Mesenchymal stem cell (in vitro differentiated cells and primary cell): ENCODE measurements at regions not wholly inside any gene's neighbourhood (a gene's known extent, or its start where the extent isn't known, plus 50 kb on each side); places are given as distances from the start of the nearest gene placed in this dataset.
A peak's percentile ranks its signal among the peaks of the same experiment; 100 is the strongest.

Source experiments
- DNase-seq: peaks from one replicate; pipeline ENCODE4 v3.0.0-alpha.2; 2013
- H2AFZ ChIP-seq: one replicate; pipeline ENCODE4 v1.6.1; 2013; ENCODE audit warnings: low read depth, mild to moderate bottlenecking, control low read depth, inconsistent platforms, low read length, moderate library complexity
- H2AK5ac ChIP-seq: 2 replicates; pipeline ENCODE4 v1.6.1; 2013; ENCODE audit warnings: low read length, moderate library complexity, mild to moderate bottlenecking, inconsistent platforms; ENCODE audit not compliant: severe bottlenecking
- H2BK120ac ChIP-seq: one replicate; pipeline ENCODE4 v1.6.1; 2013; ENCODE audit warnings: low read depth, mild to moderate bottlenecking, inconsistent platforms, low read length, moderate library complexity
- H2BK12ac ChIP-seq, 2 experiments: one replicate each; pipeline ENCODE4 v1.6.1; 2013; ENCODE audit warnings: inconsistent platforms in 2 of 2, low read length in 2 of 2, mild to moderate bottlenecking in 2 of 2, moderate library complexity in 2 of 2, control low read depth in 1 of 2
- H2BK15ac ChIP-seq: one replicate; pipeline ENCODE4 v1.6.1; 2013; ENCODE audit warnings: mild to moderate bottlenecking, low read depth, inconsistent platforms; ENCODE audit not compliant: poor library complexity, severe bottlenecking
- H2BK5ac ChIP-seq: 2 replicates; pipeline ENCODE4 v1.6.1; 2013; ENCODE audit warnings: low read depth, mild to moderate bottlenecking, low read length, control low read depth, inconsistent platforms; ENCODE audit not compliant: poor library complexity, severe bottlenecking
- H3K14ac ChIP-seq, 2 experiments: one replicate each; pipeline ENCODE4 v1.6.1; 2013; ENCODE audit warnings: inconsistent platforms in 2 of 2, low read length in 2 of 2, control low read depth in 1 of 2, mild to moderate bottlenecking in 1 of 2, moderate library complexity in 1 of 2
- H3K18ac ChIP-seq, 2 experiments: one replicate each; pipeline ENCODE4 v1.6.1; 2013; ENCODE audit warnings: inconsistent platforms in 2 of 2, low read length in 2 of 2, control low read depth in 1 of 2, low read depth in 1 of 2, mild to moderate bottlenecking in 1 of 2
- H3K23ac ChIP-seq, 2 experiments: one replicate each; pipeline ENCODE4 v1.6.1; 2013; ENCODE audit warnings: inconsistent platforms in 2 of 2, low read length in 2 of 2, mild to moderate bottlenecking in 2 of 2, moderate library complexity in 2 of 2, control low read depth in 1 of 2
- H3K27ac ChIP-seq: 2 replicates; pipeline ENCODE4 v1.5.1; 2013; ENCODE audit warnings: mild to moderate bottlenecking, moderate library complexity, low read length, control low read depth, inconsistent platforms; ENCODE audit not compliant: poor library complexity, severe bottlenecking
- H3K27me3 ChIP-seq, 2 experiments: 2 replicates each; pipeline versions ENCODE4 v1.6.1 to v1.7.0; 2013; ENCODE audit warnings: low read length in 2 of 2, mild to moderate bottlenecking in 2 of 2, moderate library complexity in 2 of 2, control low read depth in 1 of 2, inconsistent platforms in 1 of 2; ENCODE audit not compliant: control insufficient read depth in 1 of 2, insufficient read depth in 1 of 2
- H3K36me3 ChIP-seq, 2 experiments: 2 replicates each; pipeline versions ENCODE4 v1.6.1 to v1.7.0; 2013; ENCODE audit warnings: low read length in 2 of 2, control low read depth in 1 of 2, inconsistent platforms in 1 of 2, low read depth in 1 of 2, mild to moderate bottlenecking in 1 of 2; ENCODE audit not compliant: insufficient read depth in 2 of 2, control insufficient read depth in 1 of 2
- H3K4ac ChIP-seq, 2 experiments: one replicate each; pipeline ENCODE4 v1.6.1; 2013; ENCODE audit warnings: inconsistent platforms in 2 of 2, low read length in 2 of 2, mild to moderate bottlenecking in 2 of 2, moderate library complexity in 2 of 2, control low read depth in 1 of 2, low read depth in 1 of 2
- H3K4me1 ChIP-seq: 2 replicates; pipeline ENCODE4 v1.6.1; 2013; ENCODE audit warnings: low read depth, low read length, control low read depth; ENCODE audit not compliant: control insufficient read depth, insufficient read depth
- H3K4me2 ChIP-seq: 2 replicates; pipeline ENCODE4 v1.6.1; 2013; ENCODE audit warnings: low read length, mild to moderate bottlenecking, inconsistent platforms; ENCODE audit not compliant: poor library complexity, severe bottlenecking
- H3K4me3 ChIP-seq, 2 experiments: 2 replicates each; pipeline versions ENCODE4 v1.5.1 to v1.7.0; 2013; ENCODE audit warnings: low read length in 2 of 2, mild to moderate bottlenecking in 2 of 2, control low read depth in 1 of 2, low read depth in 1 of 2; ENCODE audit not compliant: insufficient read depth in 1 of 2
- H3K79me1 ChIP-seq: replicated peaks from 2 replicates; pipeline ENCODE4 v1.6.1; 2013; ENCODE audit warnings: mild to moderate bottlenecking, control low read depth, low read length, inconsistent platforms; ENCODE audit not compliant: poor library complexity, severe bottlenecking
- H3K9ac ChIP-seq: 2 replicates; pipeline ENCODE4 v1.7.0; 2013; ENCODE audit warnings: mild to moderate bottlenecking, low read length, moderate library complexity
- H3K9me3 ChIP-seq: 2 replicates; pipeline ENCODE4 v1.7.0; 2013; ENCODE audit warnings: mild to moderate bottlenecking, low read length; ENCODE audit not compliant: control insufficient read depth
- H4K8ac ChIP-seq: one replicate; pipeline ENCODE4 v1.6.1; 2013; ENCODE audit warnings: inconsistent platforms, mild to moderate bottlenecking, low read length, moderate library complexity
- H4K91ac ChIP-seq: one replicate; pipeline ENCODE4 v1.6.1; 2013; ENCODE audit warnings: mild to moderate bottlenecking, low read length, inconsistent platforms
- WGBS: methylation state at CpG from one replicate; pipeline ENCODE4 v1.1.7; 2013; ENCODE audit warnings: mixed read lengths; 5-methylcytosine and 5-hydroxymethylcytosine counted together

- Histone ChIP-seq H3K4me2 (no peak overlapping the region), H3K4me1 (peaks cover 46% of the 10 kb centered on the region), H2AK5ac (peak overlapping the region; percentile 38), H2BK12ac (no peak overlapping the region), H3K14ac (no peak overlapping the region), H3K23ac (no peak overlapping the region), H4K91ac (peak overlapping the region; percentile 37), H3K27me3 (peaks cover 0 to 5% of the 10 kb centered on the region in 2 experiments), H3K18ac (peak overlapping the region; percentile 8 to 61), H3K27ac (no peak overlapping the region), H2BK120ac (no peak overlapping the region), H3K4ac (peak overlapping the region; percentile 29 to 37), H2AFZ (no peak overlapping the region), H2BK15ac (peak overlapping the region; percentile 26), H2BK5ac (no peak overlapping the region), H3K79me1 (no peaks in the 10 kb centered on the region), H4K8ac (no peak overlapping the region), H3K36me3 (no peaks in the 10 kb centered on the region), H3K9me3 (no peaks in the 10 kb centered on the region), H3K9ac (no peak overlapping the region), H3K4me3 (no peak overlapping the region)
- 80% methylated on average over 10 of the region's 10 CpGs for WGBS
- peak; percentile 62 for DNase-seq
Measured at GRCh38 chr10:78744491-78745090, 324.2 kb upstream of the ZMIZ1 start.

DNA sequence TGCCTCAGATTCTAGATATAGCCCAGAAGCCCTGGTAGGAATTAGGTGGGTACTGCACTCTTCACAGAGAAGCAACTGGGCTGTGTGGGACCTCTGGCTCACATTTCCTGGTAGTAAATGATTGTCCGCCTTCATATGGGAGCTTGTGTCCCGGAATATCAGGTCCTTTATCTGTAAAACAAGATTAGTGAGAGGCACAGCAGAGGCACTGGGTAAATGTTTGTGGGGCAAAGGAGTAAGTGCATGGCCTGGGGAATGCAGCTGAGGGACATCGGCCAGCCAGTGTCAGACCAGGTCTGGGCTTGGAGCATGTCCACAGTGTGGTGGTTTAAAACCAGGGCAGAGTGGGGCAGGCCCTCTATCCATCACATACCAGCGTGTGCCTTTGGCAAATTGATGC lies 323.3 kb upstream of the ZMIZ1 start:
- Histone ChIP-seq H4K91ac (no peak overlapping the region), H3K18ac (peak overlapping the region in 1 of 2 experiments; percentile 58)

DNA sequence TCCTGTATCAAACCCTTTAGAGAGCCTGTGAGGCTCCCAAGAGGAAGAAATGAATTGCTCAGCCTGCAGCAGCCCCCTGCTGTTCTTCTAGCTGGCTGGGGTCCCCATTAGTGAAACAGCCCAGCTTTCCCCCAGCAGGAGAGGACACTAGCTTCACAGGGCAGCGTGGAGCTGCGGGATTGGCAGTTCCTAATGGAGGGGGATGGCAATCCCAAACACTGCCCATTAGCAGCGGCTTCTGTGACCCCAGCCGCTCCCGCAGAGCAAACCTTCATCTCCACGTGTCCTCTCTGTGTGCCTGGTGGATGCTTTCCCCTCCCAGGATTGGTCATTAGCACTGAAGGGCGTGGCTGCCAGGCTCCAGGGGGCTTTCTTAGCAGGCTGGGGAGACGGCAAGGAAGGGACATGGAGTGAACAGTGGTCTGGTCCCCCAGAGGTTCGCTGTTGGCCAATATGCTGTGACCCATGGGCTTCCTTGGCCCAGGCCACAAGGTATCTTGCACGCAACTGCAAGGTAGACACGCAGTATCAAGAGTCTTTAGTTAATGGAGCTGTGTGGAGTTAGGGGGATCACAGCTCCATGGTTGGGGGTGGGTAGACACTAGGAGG lies 322.5 kb upstream of the ZMIZ1 start:
- Histone ChIP-seq H3K18ac (peak overlapping the region in 1 of 2 experiments; percentile 42), H3K4me3 (no peak overlapping the region), H3K23ac (no peak overlapping the region), H3K9me3 (no peaks in the 10 kb centered on the region), H3K4me1 (peaks cover 38% of the 10 kb centered on the region), H3K4ac (no peak overlapping the region), H4K8ac (no peak overlapping the region), H2BK120ac (no peak overlapping the region), H2BK12ac (peak overlapping the region in 1 of 2 experiments; percentile 68), H4K91ac (no peak overlapping the region), H3K27ac (no peak overlapping the region), H2AFZ (no peak overlapping the region), H3K9ac (no peak overlapping the region), H3K36me3 (no peaks in the 10 kb centered on the region), H2AK5ac (peak overlapping the region; percentile 1), H3K4me2 (no peak overlapping the region), H3K79me1 (no peaks in the 10 kb centered on the region), H2BK15ac (peak overlapping the region; percentile 44), H3K27me3 (peaks cover 0 to 5% of the 10 kb centered on the region in 2 experiments), H2BK5ac (no peak overlapping the region), H3K14ac (no peak overlapping the region)
- 81% methylated on average over 11 of the region's 11 CpGs for WGBS
- DNase-seq, result no peak

More for the DNA sequence above, 323.3 kb upstream of the ZMIZ1 start:
- Histone ChIP-seq H3K79me1 (no peaks in the 10 kb centered on the region), H2BK12ac (no peak overlapping the region), H2AK5ac (peak overlapping the region; percentile 21), H3K9me3 (no peaks in the 10 kb centered on the region), H3K9ac (no peak overlapping the region), H4K8ac (no peak overlapping the region), H2AFZ (no peak overlapping the region), H3K23ac (no peak overlapping the region), H3K27ac (no peak overlapping the region), H3K4me2 (no peak overlapping the region), H3K36me3 (no peaks in the 10 kb centered on the region), H3K4me3 (no peak overlapping the region), H3K4ac (no peak overlapping the region), H3K27me3 (peaks cover 0 to 5% of the 10 kb centered on the region in 2 experiments), H2BK5ac (no peak overlapping the region), H2BK15ac (no peak overlapping the region), H2BK120ac (no peak overlapping the region), H3K14ac (peak overlapping the region in 1 of 2 experiments; percentile 41), H3K4me1 (peaks cover 41% of the 10 kb centered on the region)
- 69% methylated on average over 4 of the region's 4 CpGs for WGBS
- no peak for DNase-seq

- Histone ChIP-seq H3K79me1 (no peaks in the 10 kb centered on the region), H3K4me3 (no peak overlapping the region)
- 91% methylated on average over 13 of the region's 14 CpGs for WGBS
Measured at GRCh38 chr10:78747401-78748234, 321.1 kb upstream of the ZMIZ1 start.

More at GRCh38 chr10:78747401-78748234, 321.1 kb upstream of the ZMIZ1 start:
- Histone ChIP-seq H4K8ac (no peak overlapping the region), H4K91ac (no peak overlapping the region), H3K27ac (no peak overlapping the region), H3K9ac (no peak overlapping the region), H2BK12ac (no peak overlapping the region), H2BK15ac (no peak overlapping the region), H3K4me1 (peaks cover 38% of the 10 kb centered on the region), H3K36me3 (no peaks in the 10 kb centered on the region), H2AK5ac (peak overlapping the region; percentile 58), H3K9me3 (no peaks in the 10 kb centered on the region), H2BK5ac (no peak overlapping the region), H3K27me3 (peaks cover 0 to 5% of the 10 kb centered on the region in 2 experiments), H3K14ac (no peak overlapping the region), H2AFZ (no peak overlapping the region), H2BK120ac (no peak overlapping the region), H3K18ac (no peak overlapping the region), H3K23ac (no peak overlapping the region), H3K4me2 (no peak overlapping the region), H3K4ac (no peak overlapping the region)
- peak; percentile 52 for DNase-seq
